ENCODE measurements at regions not wholly inside any gene's neighbourhood (a gene's known extent, or its start where the extent isn't known, plus 50 kb on each side); places are given as distances from the start of the nearest gene placed in this dataset.

- Mint-ChIP-seq H3K27ac (no peak overlapping the region), H3K9me3 (no peaks in the 10 kb centered on the region), H3K4me1 (no peaks in the 10 kb centered on the region), H3K36me3 (no peaks in the 10 kb centered on the region), H3K27me3 (ENCODE audit: insufficient read depth, low read depth) (no peaks in the 10 kb centered on the region), H3K4me3 (no peak overlapping the region)
- no peak overlapping the region for H3K9ac ChIP-seq
- no peak overlapping the region for H3K4me2 ChIP-seq
- no peak overlapping the region for H3K4me3 ChIP-seq
- no peaks in the 10 kb centered on the region for H3F3A ChIP-seq (ENCODE audit: low read depth)
- H3K4me1 ChIP-seq: peaks cover 8% of the 10 kb centered on the region
- no peak for DNase-seq (ENCODE audit: low spot score)
- no peaks in the 10 kb centered on the region for H3K79me2 ChIP-seq (ENCODE audit: low read depth)
- no peaks in the 10 kb centered on the region for H3K27me3 ChIP-seq
- H3K36me3 ChIP-seq: no peaks in the 10 kb centered on the region
- H2AFZ ChIP-seq (replicated peaks): no peak overlapping the region
- no peak overlapping the region for H3K27ac ChIP-seq
- H4K20me1 ChIP-seq (ENCODE audit: low read depth): no peaks in the 10 kb centered on the region
- no peak for TF ChIP-seq EZH2phosphoT487 (IDR thresholded peaks at IDR 0.05)
- no peak for TF ChIP-seq CTCF (IDR thresholded peaks at IDR 0.05)
- no peak for TF ChIP-seq EZH2 (IDR thresholded peaks at IDR 0.05)
- H3K9me3 ChIP-seq (ENCODE audit: low read depth): no peaks in the 10 kb centered on the region
Measured at GRCh38 chr1:219281831-219282230, 108.2 kb downstream of the LYPLAL1 start.

- peaks cover 8% of the 10 kb centered on the region for H3K4me1 ChIP-seq
- Mint-ChIP-seq H3K4me3 (no peak overlapping the region), H3K9me3 (no peaks in the 10 kb centered on the region), H3K27me3 (ENCODE audit: insufficient read depth, low read depth) (no peaks in the 10 kb centered on the region), H3K36me3 (no peaks in the 10 kb centered on the region), H3K4me1 (no peaks in the 10 kb centered on the region), H3K27ac (no peak overlapping the region)
- H2AFZ ChIP-seq (replicated peaks): no peak overlapping the region
- H4K20me1 ChIP-seq (ENCODE audit: low read depth): no peaks in the 10 kb centered on the region
- no peaks in the 10 kb centered on the region for H3K79me2 ChIP-seq (ENCODE audit: low read depth)
- no peaks in the 10 kb centered on the region for H3K27me3 ChIP-seq
- H3K27ac ChIP-seq: no peak overlapping the region
- no peak overlapping the region for H3K4me3 ChIP-seq
- no peaks in the 10 kb centered on the region for H3K9me3 ChIP-seq (ENCODE audit: low read depth)
- no peaks in the 10 kb centered on the region for H3K36me3 ChIP-seq
- H3F3A ChIP-seq (ENCODE audit: low read depth): no peaks in the 10 kb centered on the region
- H3K4me2 ChIP-seq: no peak overlapping the region
- no peak overlapping the region for H3K9ac ChIP-seq
- DNase-seq (ENCODE audit: low spot score): no peak
- TF ChIP-seq EZH2phosphoT487 (IDR thresholded peaks at IDR 0.05) (no peak), EZH2 (IDR thresholded peaks at IDR 0.05) (no peak), CTCF (IDR thresholded peaks at IDR 0.05) (no peak)
Measured at GRCh38 chr1:219279017-219279770, 105.5 kb downstream of the LYPLAL1 start.

GRCh38 chr1:219278288-219278687, 104.6 kb downstream of the LYPLAL1 start:
- Histone ChIP-seq H3K4me1 (peaks cover 8% of the 10 kb centered on the region), H2AFZ (replicated peaks) (no peak overlapping the region), H3K4me3 (no peak overlapping the region), H4K20me1 (ENCODE audit: low read depth) (no peaks in the 10 kb centered on the region), H3K79me2 (ENCODE audit: low read depth) (no peaks in the 10 kb centered on the region), H3K9me3 (ENCODE audit: low read depth) (no peaks in the 10 kb centered on the region), H3K27ac (no peak overlapping the region), H3K9ac (no peak overlapping the region), H3K27me3 (no peaks in the 10 kb centered on the region), H3K36me3 (no peaks in the 10 kb centered on the region), H3F3A (ENCODE audit: low read depth) (no peaks in the 10 kb centered on the region), H3K4me2 (no peak overlapping the region)
- Mint-ChIP-seq H3K27ac (no peak overlapping the region), H3K9me3 (no peaks in the 10 kb centered on the region), H3K4me3 (no peak overlapping the region), H3K27me3 (ENCODE audit: insufficient read depth, low read depth) (no peaks in the 10 kb centered on the region), H3K4me1 (no peaks in the 10 kb centered on the region), H3K36me3 (no peaks in the 10 kb centered on the region)
- DNase-seq (ENCODE audit: low spot score): no peak
- TF ChIP-seq EZH2phosphoT487 (IDR thresholded peaks at IDR 0.05) (no peak), EZH2 (IDR thresholded peaks at IDR 0.05) (no peak), CTCF (IDR thresholded peaks at IDR 0.05) (no peak)

All from neural progenitor cell (in vitro differentiated cells).